GM21381 (cell line): ENCODE measurements at regions not wholly inside any gene's neighbourhood (a gene's known extent, or its start where the extent isn't known, plus 50 kb on each side); places are given as distances from the start of the nearest gene placed in this dataset.

Experiments
- ATAC-seq: cut with Tn5 transposase; IDR thresholded peaks from one replicate; pipeline ENCODE4 v1.9.1; 2021; ENCODE audit warnings: mild to moderate bottlenecking, moderate library complexity; ENCODE audit not compliant: unreplicated experiment

DNA sequence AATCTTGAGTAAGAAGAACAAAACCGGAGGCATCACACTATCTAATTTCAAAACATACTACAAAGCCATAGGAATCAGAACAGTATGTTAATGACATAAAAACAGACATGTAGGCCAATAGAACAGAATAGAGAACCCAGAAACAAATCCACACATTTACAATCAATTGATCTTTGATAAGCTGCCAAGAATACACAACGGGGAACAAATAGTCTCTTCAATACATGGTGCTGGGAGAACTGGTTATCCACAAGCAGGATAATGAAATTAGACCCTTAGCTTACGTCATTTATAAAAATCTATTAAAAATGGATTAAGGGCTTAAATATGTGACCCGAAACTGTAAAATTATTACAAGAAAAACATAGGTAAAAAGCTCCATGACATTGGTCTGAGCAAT is 417.7 kb downstream of the INSC start:
- ATAC-seq, result no peak

DNA sequence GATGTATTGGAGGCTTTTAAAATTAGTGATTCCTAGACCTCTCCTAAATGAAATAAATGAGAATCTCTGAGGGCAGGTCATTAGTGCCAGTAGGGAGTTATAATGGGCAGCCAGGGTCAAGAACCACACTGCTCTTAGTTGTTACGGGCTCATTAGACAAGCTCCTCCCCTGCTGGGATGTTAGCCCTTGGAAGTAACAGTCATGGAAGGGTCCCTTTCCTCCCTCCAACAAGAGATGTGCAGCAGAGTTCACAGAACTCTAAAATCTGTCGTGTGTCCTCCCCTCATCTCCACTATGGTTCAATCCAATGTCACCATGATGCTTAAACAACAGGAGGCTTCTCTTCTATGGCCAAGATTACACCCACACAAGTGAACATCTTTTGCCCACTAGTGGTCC is 419.5 kb downstream of the INSC start:
- no peak for ATAC-seq

DNA sequence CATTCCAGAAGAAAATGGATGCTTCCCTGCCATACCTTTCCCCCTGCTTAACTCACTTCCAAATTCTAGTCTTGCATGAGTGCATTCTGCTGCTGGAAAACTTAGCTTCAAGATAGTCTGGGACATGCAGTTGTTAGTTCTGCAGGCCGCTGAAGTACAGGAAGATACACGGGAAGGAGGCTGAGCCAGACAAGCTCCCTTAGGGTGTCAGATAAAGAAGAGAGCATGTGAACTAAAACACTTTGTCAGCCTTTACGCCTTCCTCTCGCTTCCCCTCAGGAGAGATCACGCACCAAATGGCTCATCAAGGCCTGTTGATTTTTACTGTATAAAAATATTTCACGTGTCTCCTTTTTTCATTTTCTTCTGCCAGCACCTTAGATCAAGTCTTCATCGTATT is 420.7 kb downstream of the INSC start:
- ATAC-seq, result no peak

GRCh38 chr11:15536438-15536837 is 421.7 kb downstream of the INSC start:
- ATAC-seq, result no peak

DNA sequence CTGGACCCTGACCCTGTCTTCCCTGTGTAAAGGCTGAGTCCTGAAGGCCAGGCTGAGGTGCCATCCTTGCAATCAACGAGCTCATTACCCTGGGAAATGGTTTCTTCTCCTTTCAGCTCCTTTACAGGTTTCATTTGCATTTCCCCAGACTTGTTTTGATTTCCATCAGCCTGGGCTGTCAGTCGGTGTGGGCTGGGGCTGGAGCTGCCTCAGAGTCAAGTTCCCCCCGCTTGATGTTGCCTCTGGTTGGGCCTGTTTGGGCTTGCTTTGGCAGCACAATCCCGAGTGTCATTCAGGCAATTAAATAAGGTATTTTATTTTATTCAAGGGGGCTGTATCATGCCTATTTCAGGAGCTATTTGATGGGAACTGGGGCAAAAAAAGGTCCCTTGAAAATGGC is 424.9 kb downstream of the INSC start:
- no peak for ATAC-seq

GRCh38 chr11:15541079-15541478 is 426.4 kb downstream of the INSC start:
- no peak for ATAC-seq

- no peak for ATAC-seq
Measured at GRCh38 chr11:15544353-15544752, 429.6 kb downstream of the INSC start.

- no peak for ATAC-seq
Measured at GRCh38 chr11:15547685-15548084, 433.0 kb downstream of the INSC start.

GRCh38 chr11:15551901-15552851 is 437.5 kb downstream of the INSC start:
- ATAC-seq, result no peak

DNA sequence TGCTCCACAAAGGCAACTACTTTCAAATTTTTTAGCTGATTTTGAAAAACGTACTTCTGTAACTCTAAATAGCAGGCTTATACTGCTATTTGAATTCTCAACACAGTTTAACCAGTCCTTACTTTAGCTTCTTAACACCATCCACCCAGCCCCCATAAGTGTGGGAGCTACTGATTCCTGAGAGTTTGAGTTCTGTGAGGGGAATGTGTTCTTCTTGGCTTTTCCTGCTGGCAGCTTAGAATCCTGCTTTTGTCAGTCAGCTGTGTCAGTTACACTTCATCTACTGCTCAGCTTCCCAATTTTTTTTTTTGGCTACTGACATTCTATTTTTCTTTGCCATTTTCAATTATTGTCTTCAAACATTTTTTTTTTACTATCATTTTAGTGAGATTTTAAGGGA is 440.4 kb downstream of the INSC start:
- no peak for ATAC-seq

- ATAC-seq, result no peak
Measured at GRCh38 chr11:15557457-15558230, 442.9 kb downstream of the INSC start.

DNA sequence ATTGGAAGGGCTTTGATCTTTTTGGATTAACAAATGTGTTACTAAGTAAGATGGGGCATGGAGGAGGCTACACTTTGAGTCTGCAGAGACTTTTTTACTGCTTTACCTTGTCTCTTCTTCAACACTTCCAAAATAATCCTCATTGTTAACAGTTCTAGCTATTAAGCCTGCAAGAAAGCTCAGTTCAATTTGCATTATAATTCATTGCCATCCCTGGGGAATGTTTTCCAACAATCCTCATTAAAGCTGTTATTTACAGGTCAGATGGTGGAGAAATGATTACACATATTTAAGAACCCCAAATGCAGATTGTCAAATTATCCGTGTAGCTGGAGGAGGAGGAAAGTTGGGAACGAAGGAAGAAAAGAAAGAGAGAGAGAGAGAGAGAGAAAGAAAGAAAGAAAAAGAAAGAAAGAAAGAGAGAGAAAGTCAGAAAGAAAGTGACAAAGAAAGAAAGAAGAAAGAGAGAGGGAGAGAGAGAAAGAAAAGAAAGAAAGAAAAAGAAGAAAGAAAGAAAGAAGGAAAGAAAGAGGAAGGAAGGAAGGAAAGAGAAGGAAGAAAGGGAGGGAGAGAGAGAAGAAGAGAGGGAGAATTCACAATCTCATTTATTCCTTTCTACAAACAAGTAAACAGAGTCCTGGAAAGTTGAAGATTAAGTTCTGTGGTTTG is 443.9 kb downstream of the INSC start:
- ATAC-seq, result no peak

DNA sequence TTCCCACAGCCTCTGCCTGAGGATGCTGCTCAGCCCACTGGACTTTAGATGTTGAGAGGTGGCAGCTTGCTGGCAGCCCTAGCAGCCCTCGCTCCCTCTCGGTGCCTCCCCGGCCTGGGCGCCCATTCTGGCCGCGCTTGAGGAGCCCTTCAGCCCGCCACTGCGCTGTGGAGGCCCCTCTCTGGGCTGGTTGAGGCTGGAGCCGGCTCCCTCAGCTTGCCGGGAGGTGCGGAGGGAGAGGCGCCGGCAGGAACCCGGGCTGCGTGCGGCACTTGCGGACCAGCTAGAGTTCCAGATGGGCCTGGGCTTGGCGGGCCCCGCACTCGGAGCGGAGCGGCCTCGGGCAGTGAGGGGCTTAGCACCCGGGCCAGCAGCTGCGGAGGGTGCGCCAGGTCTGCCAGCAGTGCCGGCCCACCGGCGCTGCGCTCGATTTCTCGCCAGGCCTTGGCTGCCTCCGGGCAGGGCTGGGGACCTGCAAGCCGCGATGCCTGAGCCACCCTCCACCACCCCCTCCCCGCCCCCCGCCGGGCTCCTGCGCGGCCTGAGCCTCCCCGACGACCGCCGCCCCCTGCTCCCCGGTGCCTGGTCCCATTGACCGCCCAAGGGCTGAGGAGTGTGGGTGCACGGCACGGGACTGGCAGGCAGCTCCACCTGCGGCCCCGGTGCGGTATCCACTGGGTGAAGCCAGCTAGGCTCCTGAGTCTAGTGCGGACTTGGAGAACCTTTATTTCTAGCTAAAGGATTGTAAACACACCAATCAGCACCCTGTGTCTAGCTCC is 446.2 kb downstream of the INSC start:
- ATAC-seq, result no peak

GRCh38 chr11:15562230-15562629 is 447.5 kb downstream of the INSC start:
- ATAC-seq, result no peak

- ATAC-seq, result no peak
Measured at GRCh38 chr11:15563054-15563453, 448.3 kb downstream of the INSC start.

DNA sequence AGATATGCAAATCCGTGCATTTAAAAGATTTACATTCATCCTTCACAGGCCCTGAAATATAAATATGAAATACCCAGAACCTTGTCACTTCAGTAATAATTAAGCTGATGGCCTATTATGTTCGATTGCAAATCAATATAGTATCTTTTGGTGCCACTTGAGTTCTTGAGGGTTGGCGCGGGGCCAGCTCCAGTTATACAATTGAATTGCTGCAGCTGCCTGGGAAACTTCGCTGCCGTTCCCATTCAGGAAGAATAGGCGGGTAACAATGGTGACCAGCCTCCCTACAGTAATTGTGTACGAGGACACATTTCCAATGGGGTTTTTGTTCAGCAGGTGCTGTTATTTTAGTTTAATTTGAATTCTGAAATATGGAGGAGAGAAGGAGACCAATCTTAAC is 451.2 kb downstream of the INSC start:
- no peak for ATAC-seq

DNA sequence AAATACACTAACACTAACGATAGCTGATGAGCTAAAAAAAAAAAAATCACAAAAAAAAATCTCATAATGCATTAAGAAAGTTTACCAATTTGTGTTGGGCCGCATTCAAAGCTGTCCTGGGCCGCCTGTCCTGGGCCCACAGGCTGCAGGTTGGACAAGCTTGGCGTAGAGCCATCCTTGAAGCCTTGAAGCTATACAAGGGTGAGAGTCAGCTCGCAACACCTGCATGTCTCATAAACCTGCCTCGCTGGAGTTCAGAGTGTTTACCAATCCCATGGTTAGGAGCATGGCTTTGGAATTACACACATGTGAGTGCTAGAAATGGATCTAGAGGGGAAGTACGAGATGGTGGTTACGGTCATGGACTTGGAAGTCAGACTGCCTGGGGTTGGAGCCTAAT is 453.7 kb downstream of the INSC start:
- ATAC-seq, result no peak

DNA sequence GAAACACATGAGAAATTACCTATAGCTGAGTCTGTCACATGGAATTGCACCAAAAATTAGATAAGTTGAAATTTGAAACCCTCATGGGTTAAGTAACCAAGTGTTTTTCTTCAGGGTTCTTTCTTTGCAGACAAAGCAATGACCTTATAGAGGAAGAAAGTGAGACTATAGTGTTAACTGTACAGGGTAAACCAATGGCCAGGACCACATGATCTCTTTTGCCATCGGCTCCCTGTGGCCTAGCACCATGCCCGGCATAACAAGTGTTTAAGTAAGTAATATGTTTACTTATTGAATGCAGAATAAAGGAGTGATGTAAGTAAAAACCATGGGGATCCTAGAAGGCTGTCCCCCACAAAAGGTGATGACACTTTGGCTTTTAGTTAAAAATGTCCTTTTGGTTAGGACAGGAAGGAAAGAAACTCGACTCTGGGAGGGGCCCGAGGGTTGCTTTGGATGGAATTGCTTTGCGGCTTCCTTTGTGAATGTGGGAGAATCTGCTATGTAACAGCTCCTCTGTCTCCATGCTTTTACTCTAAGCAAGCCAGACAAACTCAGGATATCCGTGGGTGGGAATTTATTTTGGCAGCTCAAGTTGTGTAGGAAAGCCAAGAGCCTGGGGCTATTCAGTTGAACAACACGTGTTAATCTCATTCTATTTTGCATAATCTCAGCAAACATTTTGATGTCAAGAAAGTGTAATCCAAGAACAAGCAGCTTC is 454.7 kb downstream of the INSC start:
- no peak for ATAC-seq

GRCh38 chr11:15575409-15575808 is 460.7 kb downstream of the INSC start:
- no peak for ATAC-seq

- ATAC-seq, result no peak
Measured at GRCh38 chr11:15576769-15577168, 462.0 kb downstream of the INSC start.
